ENCODE measurements at regions not wholly inside any gene's neighbourhood (a gene's known extent, or its start where the extent isn't known, plus 50 kb on each side); places are given as distances from the start of the nearest gene placed in this dataset.

- peaks cover 0 to 3% (median 2%) of the 10 kb centered on the region in 4 experiments; a peak in 3 of 7 replicates for H3K4me1 ChIP-seq (replicated peaks in 1 of 4; ENCODE audit: control insufficient read depth in 3 of 4, insufficient read depth in 4 of 4, low read length in 3 of 4)
- no peak overlapping the region for H2BK5ac ChIP-seq (ENCODE audit: low read depth, low read length)
- no peak overlapping the region for H3K9ac ChIP-seq (replicated peaks in 1 of 4; ENCODE audit: extremely low read depth in 1 of 4, low read depth in 3 of 4, low read length in 3 of 4)
- H3K4ac ChIP-seq (replicated peaks; ENCODE audit: insufficient read length, low read depth, low read length), result no peak overlapping the region
- H3K36me3 ChIP-seq (ENCODE audit: control insufficient read depth in 2 of 4, insufficient read depth in 4 of 4, low read length in 3 of 4), result no peaks in the 10 kb centered on the region
- H3K9me3 ChIP-seq (ENCODE audit: insufficient read depth in 2 of 2, low read depth in 1 of 2, low read length in 1 of 2), result peaks cover 0 to 2% of the 10 kb centered on the region in 2 experiments; a peak in 1 of 4 replicates
- no peak overlapping the region for H4K5ac ChIP-seq (ENCODE audit: insufficient read length, low read depth, low read length)
- 80% methylated on average over 2 of the region's 2 CpGs; no CpG with 5 or more reads in 1 of the 2 experiments for WGBS, 2 experiments (ENCODE audit: extremely low coverage in 1 of 2, insufficient coverage in 1 of 2, insufficient read length in 1 of 2, insufficient replicate concordance in 2 of 2, low coverage in 1 of 2, low lambda C conversion rate in 2 of 2, missing lambda C conversion rate in 1 of 2)
- H3K23me2 ChIP-seq (ENCODE audit: low read depth, low read length), result no peaks in the 10 kb centered on the region
- H3K14ac ChIP-seq (ENCODE audit: insufficient read length), result no peak overlapping the region
- H2BK20ac ChIP-seq (ENCODE audit: low read length), result no peak overlapping the region
- H3K4me2 ChIP-seq (ENCODE audit: insufficient read depth in 1 of 2, low read depth in 2 of 2, low read length in 2 of 2), result no peak overlapping the region
- no peak overlapping the region for H2BK12ac ChIP-seq (ENCODE audit: low read depth, low read length)
- FAIRE-seq, result no peak
- ChIA-PET POLR2A (ENCODE audit: partially characterized antibody) (no interaction called here), CTCF (ENCODE audit: partially characterized antibody) (interaction anchor here (0.7 to 1.1 kb wide), 3 partner anchors 14 to 256 kb away, joined by 3 to 6 read pairs (median 3); no protein-coding TSS in a partner anchor)
- no peaks in the 10 kb centered on the region for H4K20me1 ChIP-seq (replicated peaks in 1 of 2; ENCODE audit: control insufficient read depth in 1 of 2, insufficient read depth in 2 of 2, low read length in 2 of 2)
- H3K18ac ChIP-seq (ENCODE audit: extremely low read depth, low read length), result no peak overlapping the region
- H4K91ac ChIP-seq (replicated peaks; ENCODE audit: insufficient read length, low read length), result no peak overlapping the region
- H3K56ac ChIP-seq (replicated peaks; ENCODE audit: insufficient read length, low read depth, low read length), result no peak overlapping the region
- H2BK120ac ChIP-seq (replicated peaks; ENCODE audit: low read depth, low read length), result no peak overlapping the region
- H2AK5ac ChIP-seq (ENCODE audit: low read depth, low read length), result no peak overlapping the region
- no peak overlapping the region for H4K8ac ChIP-seq (ENCODE audit: extremely low read depth, insufficient read depth, low read length)
- no peaks in the 10 kb centered on the region for H3K79me1 ChIP-seq (ENCODE audit: low read depth, low read length)
- no peak overlapping the region for H3K23ac ChIP-seq (ENCODE audit: insufficient read length)
- no peak for TF ChIP-seq TCF12 (IDR thresholded peaks at IDR 0.05; ENCODE audit: low read depth, low read length)
- TF ChIP-seq RAD21 (IDR thresholded peaks at IDR 0.05 in 1 of 2, conservative IDR thresholded peaks at IDR 0.05 in 1 of 2; ENCODE audit: low read depth in 2 of 2, low read length in 2 of 2), result no peak
- no peak for TF ChIP-seq RNF2 (IDR thresholded peaks at IDR 0.05; ENCODE audit: borderline replicate concordance, low read depth, low read length, missing control alignments, poor library complexity, severe bottlenecking)
- no peak for TF ChIP-seq CHD2 (IDR thresholded peaks at IDR 0.05; ENCODE audit: low read length)
- TF ChIP-seq TEAD4 (IDR thresholded peaks at IDR 0.05; ENCODE audit: low read depth, low read length), result no peak
- no peak for TF ChIP-seq ATF3 (IDR thresholded peaks at IDR 0.05; ENCODE audit: insufficient read depth, low read depth, low read length)
- TF ChIP-seq ATF2 (IDR thresholded peaks at IDR 0.05; ENCODE audit: low read length), result no peak
- TF ChIP-seq POLR2A (IDR thresholded peaks at IDR 0.05; ENCODE audit: control extremely low read depth in 1 of 2, low read depth in 2 of 2, low read length in 2 of 2), result no peak
- TF ChIP-seq EZH2 (IDR thresholded peaks at IDR 0.05; ENCODE audit: low read depth, low read length, severe bottlenecking), result no peak
- TF ChIP-seq E2F6 (IDR thresholded peaks at IDR 0.05), result no peak
- H3K27ac ChIP-seq (ENCODE audit: low read depth, low read length), result no peak overlapping the region
- no peaks in the 10 kb centered on the region; a peak in 2 of 7 replicates for H3K27me3 ChIP-seq (replicated peaks in 1 of 4; ENCODE audit: control insufficient read depth in 3 of 4, extremely low read depth in 1 of 4, insufficient read depth in 3 of 4, low read length in 3 of 4)
- no peak for DNase-seq (ENCODE audit: low read depth in 1 of 2, low spot score in 2 of 2)
- H2AFZ ChIP-seq (ENCODE audit: low read length), result no peak overlapping the region
- H3K4me3 ChIP-seq (ENCODE audit: extremely low read depth in 1 of 4, insufficient read depth in 2 of 4, low read depth in 3 of 4, low read length in 4 of 4), result no peak overlapping the region
- H3K79me2 ChIP-seq (ENCODE audit: control insufficient read depth in 1 of 2, insufficient read depth in 2 of 2, low read length in 2 of 2), result no peaks in the 10 kb centered on the region
- no peak overlapping the region for H2BK15ac ChIP-seq (ENCODE audit: low read length)
Measured at GRCh38 chr20:40949346-40949745, 79.3 kb upstream of the TOP1 start.
